Panc1 (cell line): ENCODE measurements at regions not wholly inside any gene's neighbourhood (a gene's known extent, or its start where the extent isn't known, plus 50 kb on each side); places are given as distances from the start of the nearest gene placed in this dataset.

Source experiments
- ATAC-seq: fragments of 200-7000 bp; cut with Tn5 transposase; 2 replicates; pipeline ENCODE4 v1.9.1; 2020; ENCODE audit warnings: mild to moderate bottlenecking, moderate library complexity
- BruUV-seq: library from RNA; stranded (reverse); fragments of 400-500 nt; replicated peaks from 2 replicates; lab custom pipeline; 2021; lab: Mats Ljungman, UMichigan
- CTCF ChIA-PET: fragments of 300-600 bp; sonication (Branson Sonifier 250); formaldehyde crosslinking; loops from one replicate; lab custom pipeline; 2022; ENCODE audit warnings: antibody characterized with exemption; lab: Charles Lee
- POLR2A ChIA-PET: fragments of 300-600 bp; sonication (Branson Sonifier 250); formaldehyde crosslinking; loops from one replicate; lab custom pipeline; 2022; ENCODE audit warnings: antibody characterized with exemption; lab: Charles Lee
- DNase-seq: peaks from one replicate; pipeline ENCODE4 v3.0.0-alpha.2; 2010; ENCODE audit warnings: low read depth, low spot score
- H3K27ac ChIP-seq: 2 replicates; pipeline ENCODE4 v1.5.1; 2011; ENCODE audit warnings: mild to moderate bottlenecking, low read length, inconsistent platforms
- H3K27me3 ChIP-seq: fragments of 200-500 bp; sonication (Bioruptor generic); 2 replicates; pipeline ENCODE4 v1.6.0; 2014; ENCODE audit warnings: low read length, inconsistent platforms; ENCODE audit not compliant: control insufficient read depth, insufficient read depth
- H3K36me3 ChIP-seq: fragments of 200-500 bp; sonication (Bioruptor generic); 2 replicates; pipeline ENCODE4 v1.5.1; 2014; ENCODE audit warnings: inconsistent platforms, mild to moderate bottlenecking, low read length, moderate library complexity; ENCODE audit not compliant: control insufficient read depth, insufficient read depth
- H3K4me1 ChIP-seq: 2 replicates; pipeline ENCODE4 v1.5.1; 2011; ENCODE audit warnings: inconsistent platforms, mild to moderate bottlenecking, low read length, moderate library complexity; ENCODE audit not compliant: control insufficient read depth, insufficient read depth
- H3K4me3 ChIP-seq, 2 experiments: 2 replicates each; pipeline ENCODE4 v1.5.1; 2011 to 2012; ENCODE audit warnings: low read depth in 2 of 2, low read length in 2 of 2, mild to moderate bottlenecking in 2 of 2, inconsistent platforms in 1 of 2, moderate library complexity in 1 of 2
- H3K9me3 ChIP-seq: fragments of 200-500 bp; sonication (Bioruptor generic); 2 replicates; pipeline ENCODE4 v1.5.1; 2014; ENCODE audit warnings: low read depth, mild to moderate bottlenecking, inconsistent platforms, low read length, moderate library complexity; ENCODE audit not compliant: control insufficient read depth, insufficient read depth
- POLR2AphosphoS5 ChIP-seq: IDR thresholded peaks from 2 replicates; pipeline ENCODE4 v1.6.1; 2012; ENCODE audit warnings: mild to moderate bottlenecking, low read depth, low read length, moderate library complexity
- REST ChIP-seq, 2 experiments: IDR thresholded peaks; 2 replicates each; pipeline ENCODE4 v1.6.1; 2011 to 2012; ENCODE audit warnings: low read depth in 2 of 2, control low read depth in 1 of 2, low read length in 1 of 2, mild to moderate bottlenecking in 1 of 2, moderate library complexity in 1 of 2; ENCODE audit not compliant: insufficient read depth in 1 of 2
- SIN3A ChIP-seq: IDR thresholded peaks from 2 replicates; pipeline ENCODE4 v1.6.1; 2012; ENCODE audit warnings: low read depth, mild to moderate bottlenecking, low read length, moderate library complexity, borderline replicate concordance; ENCODE audit not compliant: insufficient read depth
- TCF7L2 ChIP-seq: IDR thresholded peaks from 2 replicates; pipeline ENCODE4 v1.6.1; 2011; ENCODE audit warnings: mild to moderate bottlenecking, low read depth, low read length, inconsistent platforms
- in situ Hi-C: cut with HindIII; loops from 2 replicates; pipeline ENCODE4 v1.10.0; 2016; ENCODE audit warnings: low sequenced_read_pairs, low pct_unique_long_range_greater_than_20kb
- intact Hi-C: fragments of 100-400 bp; cut with micrococcal nuclease; formaldehyde crosslinking; loops from one replicate; pipeline ENCODE4 v1.10.0; 2022; ENCODE audit not compliant: unreplicated experiment
- TF ChIP-seq, protein P1 (sequence below): fragments of 450-650 bp; IDR thresholded peaks from 2 replicates; pipeline ENCODE4 v1.5.1; 2017; ENCODE audit warnings: mild to moderate bottlenecking

DNA sequence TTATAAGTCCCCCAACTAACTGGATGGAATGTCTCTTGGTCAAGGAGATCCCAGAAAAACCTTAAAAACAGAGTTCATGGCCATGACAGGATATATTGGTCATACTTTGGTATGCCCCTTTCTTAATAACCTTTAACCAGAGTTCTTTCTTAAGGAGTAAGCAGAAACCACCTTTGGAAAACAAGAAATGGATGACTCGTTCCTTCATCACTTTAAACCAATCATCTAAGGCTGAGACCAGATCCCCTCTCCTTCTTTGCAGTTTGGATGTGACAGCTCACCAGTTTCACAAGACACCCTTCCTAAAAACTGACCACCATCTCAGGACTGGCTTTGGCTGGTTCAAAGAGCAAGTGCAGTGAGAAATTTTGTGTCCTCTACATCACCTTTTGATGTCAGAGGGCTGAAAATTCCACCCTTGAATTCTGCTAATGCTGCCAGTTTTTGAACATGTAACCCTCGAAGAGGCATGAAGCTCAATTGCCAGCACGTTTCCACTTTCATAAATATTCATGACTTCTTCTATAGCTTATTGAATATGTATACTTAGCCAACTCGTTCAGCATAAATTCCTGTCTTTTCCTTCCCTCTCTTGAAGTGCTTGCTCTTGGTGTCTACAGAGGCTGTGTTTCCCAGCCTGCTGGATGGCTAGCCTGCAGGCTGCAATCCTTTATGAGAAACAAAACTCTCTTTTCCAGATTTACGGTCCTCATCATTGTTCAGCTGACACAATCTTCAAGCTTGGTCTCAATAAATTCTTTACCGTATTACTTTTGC, 1323.5 kb upstream of the TMEFF2 start:
- H3K27ac ChIP-seq: no peak overlapping the region
- BruUV-seq: no TSS peak

GRCh38 chr2:193517615-193518014, 1322.9 kb upstream of the TMEFF2 start:
- no peak overlapping the region for H3K27ac ChIP-seq
- H3K36me3 ChIP-seq: no peaks in the 10 kb centered on the region
- intact Hi-C loops (no loop called here), in situ Hi-C loops (no loop called here)
- ATAC-seq (no peak), DNase-seq (no peak)
- H3K4me3 ChIP-seq: no peak overlapping the region
- H3K27me3 ChIP-seq: no peaks in the 10 kb centered on the region
- no peak for TF ChIP-seq SIN3A
- TF ChIP-seq TCF7L2: no peak
- no peak for TF ChIP-seq POLR2AphosphoS5
- no peak for TF ChIP-seq REST (IDR thresholded peaks at IDR 0.05; ENCODE audit: insufficient read depth in 1 of 2, low read depth in 2 of 2, low read length in 1 of 2)
- TF ChIP-seq, protein P1, sequence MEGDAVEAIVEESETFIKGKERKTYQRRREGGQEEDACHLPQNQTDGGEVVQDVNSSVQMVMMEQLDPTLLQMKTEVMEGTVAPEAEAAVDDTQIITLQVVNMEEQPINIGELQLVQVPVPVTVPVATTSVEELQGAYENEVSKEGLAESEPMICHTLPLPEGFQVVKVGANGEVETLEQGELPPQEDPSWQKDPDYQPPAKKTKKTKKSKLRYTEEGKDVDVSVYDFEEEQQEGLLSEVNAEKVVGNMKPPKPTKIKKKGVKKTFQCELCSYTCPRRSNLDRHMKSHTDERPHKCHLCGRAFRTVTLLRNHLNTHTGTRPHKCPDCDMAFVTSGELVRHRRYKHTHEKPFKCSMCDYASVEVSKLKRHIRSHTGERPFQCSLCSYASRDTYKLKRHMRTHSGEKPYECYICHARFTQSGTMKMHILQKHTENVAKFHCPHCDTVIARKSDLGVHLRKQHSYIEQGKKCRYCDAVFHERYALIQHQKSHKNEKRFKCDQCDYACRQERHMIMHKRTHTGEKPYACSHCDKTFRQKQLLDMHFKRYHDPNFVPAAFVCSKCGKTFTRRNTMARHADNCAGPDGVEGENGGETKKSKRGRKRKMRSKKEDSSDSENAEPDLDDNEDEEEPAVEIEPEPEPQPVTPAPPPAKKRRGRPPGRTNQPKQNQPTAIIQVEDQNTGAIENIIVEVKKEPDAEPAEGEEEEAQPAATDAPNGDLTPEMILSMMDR: no peak
- no TSS peak for BruUV-seq
- POLR2A ChIA-PET: no interaction called here
- H3K9me3 ChIP-seq: no peaks in the 10 kb centered on the region
- no peaks in the 10 kb centered on the region for H3K4me1 ChIP-seq
- CTCF ChIA-PET: no interaction called here

More for the DNA sequence above, 1323.5 kb upstream of the TMEFF2 start:
- TF ChIP-seq POLR2AphosphoS5 (no peak), TCF7L2 (no peak), SIN3A (no peak), REST (IDR thresholded peaks at IDR 0.05; ENCODE audit: insufficient read depth in 1 of 2, low read depth in 2 of 2, low read length in 1 of 2) (no peak)
- TF ChIP-seq, protein P1: no peak
- no peaks in the 10 kb centered on the region for H3K27me3 ChIP-seq
- CTCF ChIA-PET: no interaction called here
- in situ Hi-C loops (no loop called here), intact Hi-C loops (no loop called here)
- ATAC-seq: no peak
- no peak overlapping the region for H3K4me3 ChIP-seq
- no peaks in the 10 kb centered on the region for H3K9me3 ChIP-seq
- H3K4me1 ChIP-seq: no peaks in the 10 kb centered on the region
- no peak for DNase-seq
- H3K36me3 ChIP-seq: no peaks in the 10 kb centered on the region
- POLR2A ChIA-PET: no interaction called here
